Heart left ventricle (tissue), 13 donors: ENCODE measurements at regions not wholly inside any gene's neighbourhood (a gene's known extent, or its start where the extent isn't known, plus 50 kb on each side); places are given as distances from the start of the nearest gene placed in this dataset.

Source experiments
- POLR2A ChIP-seq, 2 donors: fragments of 450-650 bp; IDR thresholded peaks; one replicate each; pipeline ENCODE4 v1.6.1; 2017; ENCODE audit warnings: antibody characterized with exemption in 2 of 2, mild to moderate bottlenecking in 2 of 2, moderate library complexity in 2 of 2
- TF ChIP-seq, protein P1 (sequence below), 12 donors: fragments of 200-600 bp; sonication (generic) in 4 of 12; IDR thresholded peaks; one replicate each; pipeline versions ENCODE4 v1.5.0 to v1.8.0; 2018 to 2022; ENCODE audit warnings: antibody characterized with exemption in 12 of 12, mild to moderate bottlenecking in 5 of 12
- donor health status: ischemic (EF 13 %, LVEDD 7.1; RV severe dilation, severe dysfunction).
- donor health status: DM: no; HTN: yes; CAD: no.
- donor health status: DM: no; HTN: no; CAD: no.
- donor health status: ischemic (EF 25% LVEDD 6.9; RV normal size, moderate dysfunction).
- donor health status: ischemic (EF 25% LVEDD 5.7; RV mildly dilated, moderate dysfunction).
- donor health status: ischemic (EF 35%, LVEDD 5.7; RV mildly dilated, moderate dysfunction).
- donor health status: nonischemic (EF 11% LVEDD 7.7; RV severe dilation, severe dysfunction).
- donor health status: DM: yes; HTN: yes; CAD: no.
- donor health status: PGD.
- donor health status: ischemic (EF 29% LVEDD 5.4; RV normal size, mild dysfunction).
- donor health status: nonischemic (EF 23%, LVEDD 6.1; RV moderate dilation, normal function).

DNA sequence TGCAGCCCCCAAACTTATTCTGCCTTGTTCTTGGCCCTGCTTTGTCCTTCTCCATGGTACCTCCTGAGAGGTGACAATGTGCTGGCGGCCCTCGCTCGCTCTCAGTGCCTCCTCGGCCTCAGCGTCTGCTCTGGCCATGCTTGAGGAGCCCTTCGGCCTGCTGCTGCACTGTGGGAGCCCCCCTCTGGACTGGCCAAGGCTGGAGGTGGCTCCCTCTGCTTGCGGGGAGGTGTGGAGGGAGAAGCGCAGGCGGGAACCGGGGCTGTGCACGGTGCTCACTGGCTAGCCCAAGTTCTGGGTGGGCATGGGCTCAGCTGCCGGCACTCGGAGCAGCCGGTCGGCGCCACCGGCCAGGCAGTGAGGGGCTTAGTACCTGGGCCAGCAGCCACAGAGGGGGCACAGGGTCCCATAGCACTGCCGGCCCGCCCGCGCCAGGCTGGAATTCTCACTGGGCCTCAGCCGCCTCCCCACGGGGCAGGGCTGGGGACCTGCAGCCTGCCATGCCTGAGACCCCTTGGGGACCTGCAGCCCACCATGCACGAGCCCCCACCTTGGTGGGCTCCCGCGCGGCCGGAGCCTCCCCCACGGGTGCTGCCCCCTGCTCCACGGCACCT is 55.9 kb upstream of the RALGAPA2 start:
- TF ChIP-seq, protein P1, sequence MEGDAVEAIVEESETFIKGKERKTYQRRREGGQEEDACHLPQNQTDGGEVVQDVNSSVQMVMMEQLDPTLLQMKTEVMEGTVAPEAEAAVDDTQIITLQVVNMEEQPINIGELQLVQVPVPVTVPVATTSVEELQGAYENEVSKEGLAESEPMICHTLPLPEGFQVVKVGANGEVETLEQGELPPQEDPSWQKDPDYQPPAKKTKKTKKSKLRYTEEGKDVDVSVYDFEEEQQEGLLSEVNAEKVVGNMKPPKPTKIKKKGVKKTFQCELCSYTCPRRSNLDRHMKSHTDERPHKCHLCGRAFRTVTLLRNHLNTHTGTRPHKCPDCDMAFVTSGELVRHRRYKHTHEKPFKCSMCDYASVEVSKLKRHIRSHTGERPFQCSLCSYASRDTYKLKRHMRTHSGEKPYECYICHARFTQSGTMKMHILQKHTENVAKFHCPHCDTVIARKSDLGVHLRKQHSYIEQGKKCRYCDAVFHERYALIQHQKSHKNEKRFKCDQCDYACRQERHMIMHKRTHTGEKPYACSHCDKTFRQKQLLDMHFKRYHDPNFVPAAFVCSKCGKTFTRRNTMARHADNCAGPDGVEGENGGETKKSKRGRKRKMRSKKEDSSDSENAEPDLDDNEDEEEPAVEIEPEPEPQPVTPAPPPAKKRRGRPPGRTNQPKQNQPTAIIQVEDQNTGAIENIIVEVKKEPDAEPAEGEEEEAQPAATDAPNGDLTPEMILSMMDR (IDR thresholded peaks at IDR 0.05): no peak
- TF ChIP-seq POLR2A (IDR thresholded peaks at IDR 0.05): no peak
